ENCODE measurements at regions not wholly inside any gene's neighbourhood (a gene's known extent, or its start where the extent isn't known, plus 50 kb on each side); places are given as distances from the start of the nearest gene placed in this dataset.

GRCh38 chr2:220614064-220614463 lies 958.0 kb downstream of the EPHA4 start:
- Histone ChIP-seq H3K9me3 (ENCODE audit: insufficient read depth, low read depth, low read length) (no peaks in the 10 kb centered on the region), H3K27ac (ENCODE audit: low read length) (no peak overlapping the region), H3K4me1 (ENCODE audit: insufficient read depth, low read length) (no peaks in the 10 kb centered on the region), H3K4me3 (ENCODE audit: low read length) (no peak overlapping the region), H3K27me3 (ENCODE audit: insufficient read depth, low read length) (no peaks in the 10 kb centered on the region), H3K9ac (ENCODE audit: low read depth, low read length) (no peak overlapping the region), H3K36me3 (ENCODE audit: insufficient read depth, low read depth, low read length) (no peaks in the 10 kb centered on the region)

- no peaks in the 10 kb centered on the region for H3K9me3 ChIP-seq (ENCODE audit: insufficient read depth, low read depth, low read length)
- no peak overlapping the region for H3K9ac ChIP-seq (ENCODE audit: low read depth, low read length)
- H3K27ac ChIP-seq (ENCODE audit: low read length), result no peak overlapping the region
Observed at GRCh38 chr2:220619525-220620220, 952.4 kb downstream of the EPHA4 start.

GRCh38 chr2:220626603-220627002 lies 945.5 kb downstream of the EPHA4 start:
- no peaks in the 10 kb centered on the region for H3K27me3 ChIP-seq (ENCODE audit: insufficient read depth, low read length)
- no peaks in the 10 kb centered on the region for H3K4me1 ChIP-seq (ENCODE audit: insufficient read depth, low read length)
- no peaks in the 10 kb centered on the region for H3K9me3 ChIP-seq (ENCODE audit: insufficient read depth, low read depth, low read length)
- no peak overlapping the region for H3K27ac ChIP-seq (ENCODE audit: low read length)
- H3K4me3 ChIP-seq (ENCODE audit: low read length), result no peak overlapping the region
- no peaks in the 10 kb centered on the region for H3K36me3 ChIP-seq (ENCODE audit: insufficient read depth, low read depth, low read length)
- no peak overlapping the region for H3K9ac ChIP-seq (ENCODE audit: low read depth, low read length)

More at GRCh38 chr2:220619525-220620220, 952.4 kb downstream of the EPHA4 start:
- no peaks in the 10 kb centered on the region for H3K4me1 ChIP-seq (ENCODE audit: insufficient read depth, low read length)
- H3K4me3 ChIP-seq (ENCODE audit: low read length), result no peak overlapping the region
- no peaks in the 10 kb centered on the region for H3K36me3 ChIP-seq (ENCODE audit: insufficient read depth, low read depth, low read length)
- H3K27me3 ChIP-seq (ENCODE audit: insufficient read depth, low read length), result no peaks in the 10 kb centered on the region

- Histone ChIP-seq H3K9ac (ENCODE audit: low read depth, low read length) (no peak overlapping the region), H3K27me3 (ENCODE audit: insufficient read depth, low read length) (no peaks in the 10 kb centered on the region), H3K36me3 (ENCODE audit: insufficient read depth, low read depth, low read length) (no peaks in the 10 kb centered on the region), H3K4me3 (ENCODE audit: low read length) (no peak overlapping the region), H3K4me1 (ENCODE audit: insufficient read depth, low read length) (no peaks in the 10 kb centered on the region), H3K9me3 (ENCODE audit: insufficient read depth, low read depth, low read length) (no peaks in the 10 kb centered on the region), H3K27ac (ENCODE audit: low read length) (no peak overlapping the region)
Observed at GRCh38 chr2:220628252-220628651, 943.9 kb downstream of the EPHA4 start.

GRCh38 chr2:220641137-220641536 lies 931.0 kb downstream of the EPHA4 start:
- Histone ChIP-seq H3K9ac (ENCODE audit: low read depth, low read length) (no peak overlapping the region), H3K27me3 (ENCODE audit: insufficient read depth, low read length) (no peaks in the 10 kb centered on the region), H3K9me3 (ENCODE audit: insufficient read depth, low read depth, low read length) (no peaks in the 10 kb centered on the region), H3K36me3 (ENCODE audit: insufficient read depth, low read depth, low read length) (no peaks in the 10 kb centered on the region), H3K27ac (ENCODE audit: low read length) (no peak overlapping the region), H3K4me3 (ENCODE audit: low read length) (no peak overlapping the region), H3K4me1 (ENCODE audit: insufficient read depth, low read length) (no peaks in the 10 kb centered on the region)

GRCh38 chr2:220646424-220646823 lies 925.7 kb downstream of the EPHA4 start:
- H3K4me1 ChIP-seq (ENCODE audit: insufficient read depth, low read length), result no peaks in the 10 kb centered on the region; the same call in 1 of the 2 replicates
- H3K27ac ChIP-seq (ENCODE audit: low read length), result no peak overlapping the region
- H3K9me3 ChIP-seq (ENCODE audit: insufficient read depth, low read depth, low read length), result no peaks in the 10 kb centered on the region
- H3K27me3 ChIP-seq (ENCODE audit: insufficient read depth, low read length), result no peaks in the 10 kb centered on the region
- H3K4me3 ChIP-seq (ENCODE audit: low read length), result no peak overlapping the region
- H3K36me3 ChIP-seq (ENCODE audit: insufficient read depth, low read depth, low read length), result no peaks in the 10 kb centered on the region
- no peak overlapping the region for H3K9ac ChIP-seq (ENCODE audit: low read depth, low read length)

- no peak overlapping the region for H3K27ac ChIP-seq (ENCODE audit: low read length)
- no peaks in the 10 kb centered on the region for H3K36me3 ChIP-seq (ENCODE audit: insufficient read depth, low read depth, low read length)
- H3K9me3 ChIP-seq (ENCODE audit: insufficient read depth, low read depth, low read length), result no peaks in the 10 kb centered on the region
- no peaks in the 10 kb centered on the region for H3K27me3 ChIP-seq (ENCODE audit: insufficient read depth, low read length)
- H3K9ac ChIP-seq (ENCODE audit: low read depth, low read length), result no peak overlapping the region
- H3K4me3 ChIP-seq (ENCODE audit: low read length), result no peak overlapping the region
- no peaks in the 10 kb centered on the region; the same call in 1 of the 2 replicates for H3K4me1 ChIP-seq (ENCODE audit: insufficient read depth, low read length)
Observed at GRCh38 chr2:220648628-220649027, 923.5 kb downstream of the EPHA4 start.

GRCh38 chr2:220653776-220654175 lies 918.3 kb downstream of the EPHA4 start:
- no peaks in the 10 kb centered on the region for H3K36me3 ChIP-seq (ENCODE audit: insufficient read depth, low read depth, low read length)
- H3K9ac ChIP-seq (ENCODE audit: low read depth, low read length), result no peak overlapping the region
- H3K9me3 ChIP-seq (ENCODE audit: insufficient read depth, low read depth, low read length), result no peaks in the 10 kb centered on the region
- H3K27ac ChIP-seq (ENCODE audit: low read length), result no peak overlapping the region
- H3K4me1 ChIP-seq (ENCODE audit: insufficient read depth, low read length), result no peaks in the 10 kb centered on the region
- no peaks in the 10 kb centered on the region for H3K27me3 ChIP-seq (ENCODE audit: insufficient read depth, low read length)
- H3K4me3 ChIP-seq (ENCODE audit: low read length), result no peak overlapping the region

- H3K27me3 ChIP-seq (ENCODE audit: insufficient read depth, low read length), result no peaks in the 10 kb centered on the region
- no peak overlapping the region for H3K4me3 ChIP-seq (ENCODE audit: low read length)
- no peaks in the 10 kb centered on the region for H3K9me3 ChIP-seq (ENCODE audit: insufficient read depth, low read depth, low read length)
Observed at GRCh38 chr2:220654322-220654721, 917.8 kb downstream of the EPHA4 start.

GRCh38 chr2:220660277-220661145 lies 911.6 kb downstream of the EPHA4 start:
- Histone ChIP-seq H3K27ac (ENCODE audit: low read length) (no peak overlapping the region), H3K9ac (ENCODE audit: low read depth, low read length) (no peak overlapping the region), H3K4me3 (ENCODE audit: low read length) (no peak overlapping the region), H3K4me1 (ENCODE audit: insufficient read depth, low read length) (no peaks in the 10 kb centered on the region), H3K9me3 (ENCODE audit: insufficient read depth, low read depth, low read length) (no peaks in the 10 kb centered on the region), H3K27me3 (ENCODE audit: insufficient read depth, low read length) (no peaks in the 10 kb centered on the region), H3K36me3 (ENCODE audit: insufficient read depth, low read depth, low read length) (no peaks in the 10 kb centered on the region)

More at GRCh38 chr2:220654322-220654721, 917.8 kb downstream of the EPHA4 start:
- Histone ChIP-seq H3K36me3 (ENCODE audit: insufficient read depth, low read depth, low read length) (no peaks in the 10 kb centered on the region), H3K9ac (ENCODE audit: low read depth, low read length) (no peak overlapping the region), H3K4me1 (ENCODE audit: insufficient read depth, low read length) (no peaks in the 10 kb centered on the region), H3K27ac (ENCODE audit: low read length) (no peak overlapping the region)

GRCh38 chr2:220662431-220662830 lies 909.7 kb downstream of the EPHA4 start:
- H3K36me3 ChIP-seq (ENCODE audit: insufficient read depth, low read depth, low read length), result no peaks in the 10 kb centered on the region
- H3K4me3 ChIP-seq (ENCODE audit: low read length), result no peak overlapping the region
- no peak overlapping the region for H3K9ac ChIP-seq (ENCODE audit: low read depth, low read length)
- H3K27me3 ChIP-seq (ENCODE audit: insufficient read depth, low read length), result no peaks in the 10 kb centered on the region
- no peaks in the 10 kb centered on the region for H3K9me3 ChIP-seq (ENCODE audit: insufficient read depth, low read depth, low read length)
- H3K27ac ChIP-seq (ENCODE audit: low read length), result no peak overlapping the region
- H3K4me1 ChIP-seq (ENCODE audit: insufficient read depth, low read length), result no peaks in the 10 kb centered on the region

- no peak overlapping the region for H3K9ac ChIP-seq (ENCODE audit: low read depth, low read length)
- no peaks in the 10 kb centered on the region for H3K36me3 ChIP-seq (ENCODE audit: insufficient read depth, low read depth, low read length)
- H3K9me3 ChIP-seq (ENCODE audit: insufficient read depth, low read depth, low read length), result no peaks in the 10 kb centered on the region
- H3K4me1 ChIP-seq (ENCODE audit: insufficient read depth, low read length), result no peaks in the 10 kb centered on the region
- no peaks in the 10 kb centered on the region for H3K27me3 ChIP-seq (ENCODE audit: insufficient read depth, low read length)
- no peak overlapping the region for H3K27ac ChIP-seq (ENCODE audit: low read length)
- no peak overlapping the region for H3K4me3 ChIP-seq (ENCODE audit: low read length)
Observed at GRCh38 chr2:220663065-220663464, 909.0 kb downstream of the EPHA4 start.
